NOMO-1 treated with DMSO at 0.1 percent for 48 hours (cell line): ENCODE measurements at regions not wholly inside any gene's neighbourhood (a gene's known extent, or its start where the extent isn't known, plus 50 kb on each side); places are given as distances from the start of the nearest gene placed in this dataset.
"Not testable (repeated sequence)": the region's sequence is repeated elsewhere in the genome, so short reads cannot be mapped to it uniquely, and the experiment has no call there.

Experiments
- DNase-seq: peaks from one replicate; lab custom pipeline; 2025; ENCODE audit not compliant: unreplicated experiment; lab: John Stamatoyannopoulos, UW

DNA sequence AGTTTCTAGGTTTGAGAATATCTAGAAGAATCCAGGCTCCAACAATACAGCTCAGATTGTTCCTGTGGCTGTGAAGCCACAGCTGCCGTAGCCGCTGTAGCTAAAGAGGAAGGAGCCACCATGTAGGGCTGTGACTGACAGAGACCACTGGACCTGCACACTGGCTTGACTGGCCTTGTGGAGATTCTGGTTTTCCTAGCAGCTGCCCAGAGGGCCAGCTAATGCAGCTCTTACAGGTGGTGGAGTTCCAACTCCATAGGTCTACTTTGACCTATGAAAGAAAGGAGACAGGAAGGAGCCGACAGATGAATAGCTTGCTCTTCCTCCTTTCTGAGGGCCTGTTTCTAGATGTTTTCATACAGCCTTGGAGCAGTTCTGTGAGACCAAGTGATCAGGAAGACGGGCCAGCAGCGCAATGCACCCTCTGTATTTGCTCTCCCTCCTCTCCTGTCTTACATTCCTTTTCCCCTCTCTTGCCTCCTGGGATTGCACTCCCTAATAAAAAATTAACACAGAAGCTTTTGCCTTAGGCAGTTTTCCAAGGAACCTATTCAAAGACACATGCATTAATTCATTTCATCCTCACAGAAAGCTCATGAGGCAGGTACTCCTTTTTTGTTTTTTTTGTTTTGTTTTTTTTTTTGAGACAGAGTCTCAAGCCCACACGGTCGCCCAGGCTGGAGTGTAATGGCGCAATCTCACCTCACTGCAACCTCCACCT is 51.8 kb upstream of the MYB start:
- peak; percentile 47 for DNase-seq

DNA sequence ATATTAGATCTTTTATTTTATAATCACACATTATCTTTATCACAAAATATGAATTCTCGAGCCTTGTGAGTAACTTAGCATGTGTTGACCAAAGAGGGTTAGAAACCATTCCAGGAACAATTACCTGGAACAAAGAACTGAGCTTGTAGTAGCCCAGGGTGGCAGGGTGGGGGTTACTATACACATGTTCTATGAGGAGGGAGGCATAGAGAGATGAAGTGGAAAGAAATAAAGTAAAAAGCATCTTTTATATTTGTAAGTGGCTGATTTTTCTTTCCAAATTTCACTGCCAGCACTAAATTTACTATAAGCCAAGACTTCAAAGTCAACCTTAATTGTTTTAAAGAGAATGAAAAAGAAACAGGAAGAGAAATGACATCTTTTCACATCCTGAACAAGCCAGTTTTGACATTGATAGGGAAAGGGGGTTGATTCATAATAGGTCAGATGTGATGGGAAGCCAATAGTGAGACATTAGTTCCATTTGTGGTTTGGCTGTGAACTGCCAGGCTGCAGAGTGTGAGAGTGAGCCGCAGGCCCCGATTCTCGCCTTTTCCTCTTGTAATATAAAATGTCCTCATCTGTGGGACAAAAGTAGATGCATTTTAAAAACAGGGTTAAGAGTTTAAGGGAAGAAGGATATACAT is 52.7 kb upstream of the MYB start:
- DNase-seq = peak; percentile 51

DNA sequence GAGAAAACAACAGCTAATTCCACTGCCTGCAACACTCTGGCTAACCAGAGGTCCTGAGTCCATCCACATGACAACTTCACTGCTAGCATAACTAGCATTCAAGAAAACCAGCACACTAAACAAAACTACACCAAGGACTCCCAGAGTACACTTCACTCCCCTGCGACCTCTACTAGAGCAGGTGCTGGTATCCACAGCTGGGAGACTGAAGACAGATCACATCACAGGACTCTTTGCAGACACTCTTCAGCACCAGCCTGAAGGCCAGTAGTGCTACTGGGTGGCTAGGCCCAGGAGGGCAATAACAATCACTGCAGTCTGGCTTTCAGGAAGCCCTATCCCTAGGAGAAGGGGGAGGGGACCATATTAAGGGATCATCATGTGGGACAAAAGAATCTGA is 54.4 kb upstream of the MYB start:
- no peak for DNase-seq

DNA sequence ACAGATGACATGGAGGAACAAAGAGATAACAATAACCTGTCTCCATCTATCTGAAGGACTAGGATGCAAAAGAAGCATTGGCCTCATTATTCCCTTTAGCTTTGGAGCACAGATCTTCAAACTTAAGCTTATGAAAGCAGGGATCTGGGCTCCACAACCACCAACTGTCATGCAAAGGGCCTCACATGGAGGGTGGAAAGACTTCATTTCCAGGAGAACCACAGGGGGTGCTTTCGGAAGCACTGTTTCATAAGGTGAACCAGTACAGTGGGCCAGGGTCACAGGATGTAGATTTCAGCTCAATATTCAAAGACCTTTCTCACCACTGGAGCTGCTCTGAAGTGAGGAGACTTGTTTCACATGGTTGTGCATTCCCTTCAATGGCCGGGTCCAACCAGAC is 55.1 kb upstream of the MYB start:
- DNase-seq = no peak

DNA sequence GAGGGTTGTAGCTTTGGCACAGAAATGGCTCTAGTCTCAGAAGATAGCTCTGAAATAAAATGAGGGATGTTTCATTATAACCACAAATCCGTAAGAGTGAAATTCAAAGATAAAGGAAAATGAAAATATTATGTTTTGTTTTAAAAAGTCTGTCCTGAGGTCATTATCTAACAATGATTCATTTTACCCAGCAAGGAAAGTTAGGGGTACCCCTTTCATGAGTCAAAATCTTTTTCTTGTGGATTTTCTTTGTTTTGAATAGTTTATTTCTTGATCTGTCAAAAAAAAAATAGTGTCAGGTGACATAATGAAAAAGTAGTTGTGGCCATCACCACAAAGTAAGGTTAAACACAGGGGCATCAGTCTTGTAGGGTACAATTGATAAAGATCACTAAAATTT is 59.7 kb upstream of the MYB start:
- no peak for DNase-seq

DNA sequence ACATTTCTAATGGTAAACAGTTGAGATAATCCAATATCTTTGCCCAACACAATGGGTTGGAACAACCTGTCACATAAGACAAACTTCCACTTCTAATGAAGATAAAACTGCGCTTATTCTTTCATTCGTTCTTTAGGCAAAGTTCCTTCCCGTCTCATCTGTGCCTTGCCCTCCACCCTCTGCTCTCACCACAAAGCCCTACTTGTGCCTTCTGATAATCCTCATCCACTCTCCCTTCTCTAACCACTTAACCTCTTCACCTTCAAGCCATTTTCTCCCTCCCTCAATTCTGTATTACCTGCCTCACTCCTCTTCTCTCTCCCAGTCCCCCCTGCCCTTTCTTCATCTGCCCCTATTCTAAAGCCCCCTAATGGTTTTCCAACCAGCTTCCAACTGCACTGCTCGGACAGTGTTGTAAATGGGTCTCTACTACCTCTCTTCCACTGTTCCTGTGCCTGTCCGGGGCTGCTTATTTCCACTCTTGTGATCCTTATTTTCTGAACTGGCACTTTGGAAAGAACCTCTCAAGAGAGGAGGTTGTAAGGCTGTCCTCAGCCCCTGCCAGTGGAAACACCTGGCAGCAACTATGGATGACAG is 62.9 kb upstream of the MYB start:
- DNase-seq = no peak

DNA sequence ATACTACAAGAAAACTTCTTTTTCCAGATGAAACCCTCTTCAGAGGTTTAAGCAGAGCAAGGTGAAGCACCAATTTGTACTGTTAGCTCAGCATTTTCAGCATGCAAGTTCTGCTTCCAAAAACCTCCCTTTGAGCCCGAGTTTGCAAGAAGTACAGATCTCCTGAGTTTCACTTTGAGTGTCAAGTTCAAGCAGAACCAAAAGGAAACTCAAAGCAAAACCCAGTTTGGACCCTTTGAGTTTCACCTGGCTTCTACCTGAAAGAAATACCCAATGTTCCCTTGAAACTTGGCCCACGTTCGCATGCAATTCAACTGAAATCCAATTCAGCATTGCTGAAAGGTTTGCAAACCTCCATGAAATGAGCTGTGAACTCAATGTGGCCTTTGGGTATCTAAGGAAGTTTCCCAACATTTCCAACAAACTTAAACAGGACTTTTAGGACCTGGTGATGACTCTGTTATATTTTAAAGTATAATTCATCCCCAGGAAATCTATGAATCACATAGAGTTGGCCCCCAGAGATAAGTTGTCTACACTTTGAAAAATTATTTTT is 62.9 kb upstream of the HBS1L start:
- no peak for DNase-seq

DNA sequence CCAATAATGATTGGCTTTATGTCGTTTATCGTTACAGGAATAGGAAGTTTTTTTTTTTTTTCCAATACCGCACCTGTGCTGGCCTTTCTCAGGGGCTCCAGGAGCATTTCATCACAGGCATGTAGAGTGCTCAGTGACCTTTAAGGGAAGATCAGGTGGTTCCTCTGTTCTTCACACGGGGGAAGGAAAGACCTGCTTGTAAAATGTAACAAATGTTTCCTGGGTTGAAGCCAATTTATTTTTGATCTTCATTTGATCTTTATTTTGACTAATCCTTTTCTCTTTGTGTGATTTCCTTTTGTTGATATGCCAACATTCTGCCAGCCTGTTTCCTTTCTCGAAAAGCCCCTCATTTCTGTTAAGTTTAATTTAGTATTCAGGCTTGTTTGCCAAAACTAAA is 61.9 kb upstream of the HBS1L start:
- no peak for DNase-seq

DNA sequence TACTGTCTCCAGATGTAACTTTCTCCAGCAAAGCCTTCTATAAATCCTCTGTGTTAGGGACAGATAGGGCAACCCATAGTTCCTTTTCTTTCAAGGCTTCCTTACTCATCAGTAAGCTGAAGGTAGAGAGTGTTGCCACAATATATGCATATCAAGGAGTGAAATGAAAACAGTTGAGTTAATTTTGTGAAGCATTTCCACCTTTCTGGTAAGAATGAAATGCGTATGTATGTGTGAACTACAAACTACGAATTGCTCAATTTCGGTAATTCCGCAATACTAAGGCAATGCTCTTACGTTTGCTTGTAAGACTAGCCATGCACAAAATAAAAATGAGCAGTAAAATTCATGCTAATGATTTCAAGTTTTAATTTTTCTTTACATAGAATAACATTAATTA is 61.2 kb upstream of the HBS1L start:
- peak; percentile 53 for DNase-seq

DNA sequence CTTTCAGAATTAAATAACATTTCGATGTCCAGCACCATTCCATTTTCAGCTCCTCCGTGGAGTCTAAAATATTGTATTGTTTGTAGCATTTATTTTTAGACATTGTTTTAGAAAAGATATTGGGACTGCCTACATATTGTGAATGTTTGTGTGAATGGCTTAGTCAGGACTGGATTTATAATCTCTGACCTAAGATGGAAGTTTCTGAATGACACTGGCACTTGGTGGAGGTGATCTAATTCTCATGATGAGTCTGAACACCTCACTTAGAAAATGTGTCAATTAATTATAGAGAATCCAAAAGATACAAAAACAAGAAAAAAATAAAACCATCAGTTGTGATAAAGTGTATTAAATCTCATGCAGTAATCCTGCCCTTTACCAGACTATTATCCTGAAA is 60.8 kb upstream of the HBS1L start:
- DNase-seq = no peak

DNA sequence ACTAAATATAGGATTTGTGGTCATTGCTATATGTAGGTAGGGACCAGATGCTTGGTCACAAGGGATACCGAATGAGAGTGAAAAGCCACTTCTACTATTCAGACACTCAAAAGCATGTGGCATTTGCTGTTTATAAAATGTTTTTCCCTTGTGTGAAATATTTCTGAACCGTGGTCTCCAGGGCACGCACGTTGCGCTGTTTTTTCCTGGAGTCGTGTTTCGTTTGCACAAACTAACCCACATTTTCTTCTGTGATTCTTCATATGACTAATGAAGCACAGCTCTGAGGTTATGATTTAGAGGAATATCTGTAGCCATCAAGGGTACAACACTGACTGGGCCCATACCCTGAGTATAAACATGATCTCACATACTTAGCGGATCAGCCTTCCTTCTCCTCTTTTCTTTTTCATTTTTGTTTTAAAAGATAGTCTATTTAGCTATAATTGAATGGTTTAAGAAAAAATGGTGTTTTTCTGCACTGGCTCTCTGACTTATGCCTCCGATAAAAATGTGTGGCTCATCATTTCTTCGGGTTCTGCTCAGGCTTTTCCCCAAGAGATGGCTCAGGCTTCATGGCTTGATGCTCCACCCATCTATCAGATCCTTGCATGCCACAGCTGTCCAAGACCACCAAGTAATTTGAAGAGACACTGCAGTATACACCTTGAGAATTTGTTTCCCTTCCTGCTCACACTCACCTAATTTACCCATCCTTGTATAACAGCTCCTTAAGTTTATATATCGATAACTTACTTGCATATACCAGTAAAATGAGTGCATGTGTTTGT is 59.9 kb upstream of the HBS1L start:
- no peak for DNase-seq

DNA sequence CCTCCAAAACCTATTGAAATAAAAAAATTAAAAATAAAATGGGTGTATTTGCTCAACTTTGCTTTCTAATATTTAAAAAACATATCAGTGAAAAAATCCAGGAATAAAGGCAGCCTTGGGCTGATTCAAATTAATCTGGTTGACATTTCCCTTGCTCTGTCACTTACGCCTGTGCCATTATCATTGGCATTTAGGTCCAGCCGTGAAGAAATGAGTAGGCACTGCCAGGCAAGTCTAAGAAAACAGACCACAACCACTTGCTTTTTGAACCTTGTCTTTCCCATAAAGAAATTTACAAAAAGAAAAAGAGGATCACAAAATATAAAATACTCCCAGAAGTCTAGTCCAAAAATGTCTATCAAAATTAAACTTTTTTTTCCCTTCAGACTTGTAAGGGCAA is 59.2 kb upstream of the HBS1L start:
- no peak for DNase-seq

DNA sequence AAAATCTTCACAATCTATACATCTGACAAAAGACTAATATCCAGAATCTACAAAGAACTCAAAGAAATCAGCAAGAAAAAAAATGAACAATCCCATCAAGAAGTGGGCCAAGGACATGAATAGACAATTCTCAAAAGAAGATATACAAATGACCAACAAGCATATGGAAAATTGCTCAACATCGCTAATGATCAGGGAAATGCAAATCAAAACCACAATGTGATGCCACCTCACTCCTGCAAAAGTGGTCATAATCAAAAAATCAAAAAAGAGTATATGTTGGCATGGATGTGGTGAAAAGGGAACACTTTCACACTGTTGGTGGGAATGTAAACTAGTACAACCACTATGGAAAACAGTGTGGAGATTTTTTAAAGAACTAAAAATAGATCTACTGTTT is 58.3 kb upstream of the HBS1L start:
- DNase-seq = not testable (repeated sequence)

DNA sequence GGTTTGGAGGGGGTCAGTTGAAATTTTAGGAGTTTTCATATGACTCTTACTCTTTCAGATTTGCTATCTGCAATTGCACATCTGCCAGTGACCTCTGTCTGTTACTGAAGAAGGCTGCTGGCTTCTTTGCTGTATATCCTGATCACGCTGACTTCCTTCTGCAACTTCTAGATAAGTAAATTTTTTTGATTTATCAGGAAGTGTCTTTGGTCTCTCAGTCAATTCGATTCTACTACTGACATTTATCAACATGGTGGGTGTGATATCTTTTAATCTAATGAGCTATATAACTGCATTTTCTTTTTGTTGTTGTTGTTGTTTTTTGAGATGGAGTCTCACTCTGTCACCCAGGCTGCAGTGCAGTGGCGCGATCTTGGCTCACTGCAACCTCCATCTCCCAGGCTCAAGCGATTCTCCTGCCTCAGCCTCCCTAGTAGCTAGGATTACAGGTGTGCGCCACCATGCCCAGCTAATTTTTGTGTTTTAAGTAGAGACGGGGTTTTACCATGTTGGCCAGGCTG is 55.7 kb upstream of the HBS1L start:
- not testable (repeated sequence) for DNase-seq

DNA sequence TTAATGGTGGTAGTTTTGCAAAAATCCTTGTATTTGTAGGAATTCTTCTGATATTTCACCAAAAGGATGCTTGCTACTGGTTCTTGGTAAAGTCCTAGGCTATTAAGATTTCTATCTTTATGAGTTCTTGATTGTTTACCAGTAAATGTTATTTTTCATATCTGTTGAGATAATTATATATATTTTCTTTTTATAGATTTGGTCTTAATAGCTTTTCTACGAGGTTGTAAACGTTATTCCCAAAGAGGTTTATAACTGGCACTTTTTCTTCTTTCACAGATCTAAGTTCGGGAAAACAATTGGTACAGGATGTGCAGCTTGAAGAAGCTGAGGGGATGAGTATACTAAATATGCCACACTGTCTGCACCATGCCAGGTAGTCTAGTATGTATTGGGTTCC is 55.1 kb upstream of the HBS1L start:
- no peak for DNase-seq

DNA sequence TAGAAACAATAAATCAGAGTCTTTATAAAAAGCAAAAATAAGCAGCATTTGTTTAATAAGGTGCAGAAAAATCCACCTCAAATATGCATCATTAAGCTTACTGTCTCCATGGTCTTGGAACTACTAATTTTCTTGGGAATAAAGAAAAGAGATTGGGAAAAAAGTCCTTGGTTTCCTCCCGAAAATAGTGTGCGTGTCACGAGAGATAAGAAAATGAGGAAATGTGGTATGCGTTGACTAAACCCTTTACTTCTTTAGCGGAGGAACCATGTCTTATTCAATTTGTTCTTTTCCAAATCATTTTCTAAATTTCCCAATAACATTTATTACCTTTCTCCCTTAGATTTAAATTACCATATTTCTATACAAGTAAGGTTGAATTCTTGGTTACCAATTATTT is 54.1 kb upstream of the HBS1L start:
- DNase-seq = no peak

DNA sequence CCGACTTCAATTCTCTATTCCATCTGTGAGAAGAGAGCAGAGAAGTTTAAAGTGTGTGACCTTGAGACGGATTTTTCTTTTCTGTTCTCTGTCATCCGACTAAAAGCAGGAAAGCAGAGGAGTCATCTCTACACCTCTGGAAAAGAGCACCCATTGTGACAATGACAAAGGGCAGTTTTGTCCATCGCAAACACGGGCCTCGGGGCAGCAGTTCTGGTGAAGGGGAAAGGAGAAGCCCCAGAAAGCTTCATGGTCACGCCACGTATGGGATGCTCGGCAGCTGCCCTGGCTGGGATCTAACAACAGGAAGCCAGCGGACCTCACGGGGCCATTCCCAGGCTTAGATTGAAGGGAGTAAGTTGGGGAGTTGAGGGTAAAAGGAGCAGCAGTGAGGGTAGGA is 52.0 kb upstream of the HBS1L start:
- DNase-seq = no peak

DNA sequence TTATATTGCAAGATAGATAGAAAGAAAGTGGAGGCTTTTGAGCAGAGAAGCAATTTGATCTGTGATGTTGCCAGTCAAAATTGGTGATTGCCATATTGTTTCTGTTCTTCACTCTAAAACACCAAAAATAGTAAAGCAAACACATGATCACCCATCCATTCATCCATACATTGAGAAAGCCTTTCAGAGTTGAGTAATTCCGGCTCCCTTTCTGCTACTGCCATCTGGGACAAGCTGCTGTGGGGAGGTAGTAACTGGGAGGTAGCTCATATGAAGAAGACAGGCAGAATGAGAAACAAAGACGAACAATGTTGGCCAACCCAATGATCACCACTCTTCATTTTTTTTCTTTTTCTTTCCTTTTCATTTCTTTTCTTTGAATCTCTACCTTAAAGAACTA is 51.1 kb upstream of the HBS1L start:
- DNase-seq = no peak

DNA sequence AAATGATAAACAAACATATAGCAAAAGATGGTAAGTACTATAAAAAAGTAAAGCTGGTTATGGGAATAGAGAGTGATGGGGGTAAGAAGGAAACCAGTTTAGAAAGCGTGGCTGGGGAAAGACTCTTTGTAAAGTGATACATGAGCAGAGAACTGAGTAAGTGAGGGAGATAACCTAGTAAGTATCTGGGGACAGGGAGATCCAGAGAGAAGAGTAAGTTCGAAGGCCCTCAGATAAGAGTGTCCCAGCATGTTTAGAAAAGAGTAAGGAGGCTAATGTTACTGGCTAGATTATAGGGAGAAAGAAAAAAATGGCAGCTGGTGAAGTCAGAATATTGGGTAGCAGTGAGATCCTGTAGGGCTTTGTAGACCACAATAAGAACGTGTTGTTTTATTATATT is 50.7 kb upstream of the HBS1L start:
- DNase-seq = no peak
